Right atrium auricular region (tissue), 2 donors: ENCODE measurements at regions not wholly inside any gene's neighbourhood (a gene's known extent, or its start where the extent isn't known, plus 50 kb on each side); places are given as distances from the start of the nearest gene placed in this dataset.

Experiments
- DNase-seq: peaks from one replicate; pipeline ENCODE4 v3.0.0-alpha.2; 2019; ENCODE audit warnings: low spot score
- H3K27ac ChIP-seq, 2 donors: fragments of 200-600 bp; sonication (generic); 1 replicate in 1 of 2; 2 replicates in 1 of 2; pipeline ENCODE4 v1.5.1; 2016 to 2019
- H3K27me3 ChIP-seq, 2 donors: fragments of 200-600 bp; sonication (generic); one replicate each; pipeline versions ENCODE4 v1.5.1 to v1.6.0; 2017 to 2019
- H3K36me3 ChIP-seq: fragments of 200-600 bp; sonication (generic); one replicate; pipeline ENCODE4 v1.5.1; 2016
- H3K4me1 ChIP-seq, 2 donors: fragments of 200-600 bp; sonication (generic); one replicate each; pipeline versions ENCODE4 v1.5.1 to v1.6.0; 2017 to 2019
- H3K4me3 ChIP-seq, 2 donors: fragments of 200-600 bp; sonication (generic); 1 replicate in 1 of 2; 2 replicates in 1 of 2; pipeline ENCODE4 v1.5.1; 2017 to 2019; ENCODE audit warnings: mild to moderate bottlenecking in 1 of 2, moderate library complexity in 1 of 2
- H3K9me3 ChIP-seq, 2 donors: fragments of 200-600 bp; sonication (generic); one replicate each; pipeline ENCODE4 v1.5.1; 2019
- TF ChIP-seq, protein P1 (sequence below), 2 donors: fragments of 200-600 bp; sonication (generic); IDR thresholded peaks; one replicate each; pipeline ENCODE4 v1.5.1; 2019; ENCODE audit warnings: antibody characterized with exemption in 2 of 2

GRCh38 chr22:23377767-23378166, 197.5 kb downstream of the BCR start:
- no peak overlapping the region for H3K27ac ChIP-seq
- H3K4me1 ChIP-seq = no peaks in the 10 kb centered on the region
- no peaks in the 10 kb centered on the region for H3K36me3 ChIP-seq
- H3K4me3 ChIP-seq = no peak overlapping the region
- no peaks in the 10 kb centered on the region for H3K9me3 ChIP-seq
- DNase-seq = no peak
- TF ChIP-seq, protein P1, sequence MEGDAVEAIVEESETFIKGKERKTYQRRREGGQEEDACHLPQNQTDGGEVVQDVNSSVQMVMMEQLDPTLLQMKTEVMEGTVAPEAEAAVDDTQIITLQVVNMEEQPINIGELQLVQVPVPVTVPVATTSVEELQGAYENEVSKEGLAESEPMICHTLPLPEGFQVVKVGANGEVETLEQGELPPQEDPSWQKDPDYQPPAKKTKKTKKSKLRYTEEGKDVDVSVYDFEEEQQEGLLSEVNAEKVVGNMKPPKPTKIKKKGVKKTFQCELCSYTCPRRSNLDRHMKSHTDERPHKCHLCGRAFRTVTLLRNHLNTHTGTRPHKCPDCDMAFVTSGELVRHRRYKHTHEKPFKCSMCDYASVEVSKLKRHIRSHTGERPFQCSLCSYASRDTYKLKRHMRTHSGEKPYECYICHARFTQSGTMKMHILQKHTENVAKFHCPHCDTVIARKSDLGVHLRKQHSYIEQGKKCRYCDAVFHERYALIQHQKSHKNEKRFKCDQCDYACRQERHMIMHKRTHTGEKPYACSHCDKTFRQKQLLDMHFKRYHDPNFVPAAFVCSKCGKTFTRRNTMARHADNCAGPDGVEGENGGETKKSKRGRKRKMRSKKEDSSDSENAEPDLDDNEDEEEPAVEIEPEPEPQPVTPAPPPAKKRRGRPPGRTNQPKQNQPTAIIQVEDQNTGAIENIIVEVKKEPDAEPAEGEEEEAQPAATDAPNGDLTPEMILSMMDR (IDR thresholded peaks at IDR 0.05) = no peak
- no peaks in the 10 kb centered on the region for H3K27me3 ChIP-seq

- Histone ChIP-seq H3K27ac (no peak overlapping the region), H3K36me3 (no peaks in the 10 kb centered on the region), H3K4me3 (no peak overlapping the region), H3K27me3 (no peaks in the 10 kb centered on the region), H3K9me3 (no peaks in the 10 kb centered on the region), H3K4me1 (no peaks in the 10 kb centered on the region)
- DNase-seq = no peak
- TF ChIP-seq, protein P1 (IDR thresholded peaks at IDR 0.05) = no peak
These were observed 195.9 kb downstream of the BCR start for GRCh38 chr22:23376256-23376655.

GRCh38 chr22:23375031-23375827, 194.9 kb downstream of the BCR start:
- DNase-seq = no peak
- Histone ChIP-seq H3K36me3 (no peaks in the 10 kb centered on the region), H3K27me3 (no peaks in the 10 kb centered on the region), H3K4me3 (no peak overlapping the region), H3K27ac (no peak overlapping the region), H3K4me1 (no peaks in the 10 kb centered on the region), H3K9me3 (no peaks in the 10 kb centered on the region)
- TF ChIP-seq, protein P1 (IDR thresholded peaks at IDR 0.05) = no peak

DNA sequence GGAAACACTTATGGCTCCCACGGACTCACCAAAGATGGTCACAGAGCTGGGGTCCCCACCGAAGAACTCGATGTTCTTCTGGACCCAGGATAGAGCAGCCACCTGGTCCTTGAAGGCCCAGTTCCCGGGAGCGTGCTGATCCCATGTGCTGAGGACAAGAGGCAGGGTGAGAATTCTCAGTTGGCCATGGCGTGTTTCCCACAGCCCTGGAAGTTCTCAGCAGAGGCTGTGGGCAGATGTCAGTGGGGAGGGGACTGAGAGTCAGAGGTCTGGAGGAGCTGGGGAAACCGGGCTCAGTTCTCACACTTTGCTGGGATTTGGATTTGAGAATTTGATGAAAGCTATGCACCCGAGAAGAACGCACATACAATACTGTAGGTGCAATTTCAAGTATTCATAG, 193.3 kb downstream of the BCR start:
- Histone ChIP-seq H3K4me1 (no peaks in the 10 kb centered on the region), H3K27me3 (no peaks in the 10 kb centered on the region), H3K27ac (no peak overlapping the region), H3K36me3 (no peaks in the 10 kb centered on the region), H3K9me3 (no peaks in the 10 kb centered on the region), H3K4me3 (no peak overlapping the region)
- TF ChIP-seq, protein P1 (IDR thresholded peaks at IDR 0.05) = no peak
- DNase-seq = no peak

DNA sequence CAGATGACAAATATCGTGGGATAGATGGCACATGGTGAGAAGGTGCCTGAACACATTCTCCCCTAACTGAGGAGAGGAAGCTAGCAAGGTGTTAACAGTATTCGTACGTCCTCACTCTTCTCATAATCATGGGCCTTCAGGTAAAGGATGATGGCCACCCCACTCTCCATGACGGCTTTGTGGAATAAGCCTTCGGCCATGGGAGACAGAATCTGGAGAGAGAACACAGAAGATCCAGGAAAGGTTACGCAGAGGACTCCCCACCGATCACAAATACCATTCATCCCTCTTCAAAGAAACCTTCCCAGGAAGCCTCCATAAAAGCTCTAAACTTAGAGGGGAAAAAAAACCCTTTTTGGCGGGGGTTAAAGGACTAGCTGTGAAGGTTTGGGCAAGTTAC, 189.9 kb downstream of the BCR start:
- no peak overlapping the region for H3K27ac ChIP-seq
- DNase-seq = peak; percentile 18
- H3K4me1 ChIP-seq = no peaks in the 10 kb centered on the region
- TF ChIP-seq, protein P1 (IDR thresholded peaks at IDR 0.05) = no peak
- H3K9me3 ChIP-seq = no peaks in the 10 kb centered on the region
- no peak overlapping the region for H3K4me3 ChIP-seq
- H3K27me3 ChIP-seq = no peaks in the 10 kb centered on the region
- H3K36me3 ChIP-seq = no peaks in the 10 kb centered on the region
